22Rv1 (cell line): ENCODE measurements at regions not wholly inside any gene's neighbourhood (a gene's known extent, or its start where the extent isn't known, plus 50 kb on each side); places are given as distances from the start of the nearest gene placed in this dataset.

Experiments used
- ZFX ChIP-seq: fragments of 450-650 bp; IDR thresholded peaks from 2 replicates; pipeline ENCODE4 v1.6.1; 2017; ENCODE audit warnings: antibody characterized with exemption, borderline replicate concordance
- TF ChIP-seq, protein P1 (sequence below): fragments of 450-650 bp; IDR thresholded peaks from 2 replicates; pipeline ENCODE4 v1.5.1; 2017; ENCODE audit warnings: mild to moderate bottlenecking

DNA sequence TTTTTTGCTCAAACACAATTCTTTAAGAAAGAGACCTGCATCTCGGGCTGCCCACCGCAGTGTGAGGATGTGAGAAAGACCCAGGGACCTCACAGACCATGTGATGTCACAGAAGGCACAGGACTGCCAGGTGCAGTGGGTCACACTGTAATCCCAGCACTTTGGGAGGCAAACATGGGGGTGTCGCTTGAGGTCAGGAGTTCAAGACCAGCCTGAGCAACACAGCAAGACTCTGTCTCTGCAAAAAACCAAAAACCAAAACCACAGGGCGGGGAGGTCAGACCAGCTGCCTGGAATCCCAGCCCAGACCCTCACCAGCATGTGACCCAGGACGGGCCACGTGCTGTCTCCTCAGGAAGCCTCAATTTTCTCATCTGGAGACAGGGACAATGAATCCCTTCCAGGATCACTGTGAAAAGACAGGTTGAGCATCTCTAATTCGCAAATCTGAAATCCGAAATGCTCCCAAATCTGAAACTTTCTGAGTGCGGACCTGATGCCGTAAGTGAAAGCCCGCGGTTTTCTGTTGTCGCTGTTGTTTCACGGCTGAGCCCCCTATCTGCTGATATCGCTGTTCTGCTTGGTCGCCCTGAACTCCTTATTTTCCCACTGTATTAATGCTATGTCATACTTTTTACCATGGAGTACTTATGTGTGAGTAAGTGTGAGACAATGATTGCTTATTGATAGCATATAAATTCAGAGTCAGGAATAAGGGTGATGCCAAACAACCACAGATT lies 159.5 kb upstream of the PTPN1 start:
- TF ChIP-seq, protein P1, sequence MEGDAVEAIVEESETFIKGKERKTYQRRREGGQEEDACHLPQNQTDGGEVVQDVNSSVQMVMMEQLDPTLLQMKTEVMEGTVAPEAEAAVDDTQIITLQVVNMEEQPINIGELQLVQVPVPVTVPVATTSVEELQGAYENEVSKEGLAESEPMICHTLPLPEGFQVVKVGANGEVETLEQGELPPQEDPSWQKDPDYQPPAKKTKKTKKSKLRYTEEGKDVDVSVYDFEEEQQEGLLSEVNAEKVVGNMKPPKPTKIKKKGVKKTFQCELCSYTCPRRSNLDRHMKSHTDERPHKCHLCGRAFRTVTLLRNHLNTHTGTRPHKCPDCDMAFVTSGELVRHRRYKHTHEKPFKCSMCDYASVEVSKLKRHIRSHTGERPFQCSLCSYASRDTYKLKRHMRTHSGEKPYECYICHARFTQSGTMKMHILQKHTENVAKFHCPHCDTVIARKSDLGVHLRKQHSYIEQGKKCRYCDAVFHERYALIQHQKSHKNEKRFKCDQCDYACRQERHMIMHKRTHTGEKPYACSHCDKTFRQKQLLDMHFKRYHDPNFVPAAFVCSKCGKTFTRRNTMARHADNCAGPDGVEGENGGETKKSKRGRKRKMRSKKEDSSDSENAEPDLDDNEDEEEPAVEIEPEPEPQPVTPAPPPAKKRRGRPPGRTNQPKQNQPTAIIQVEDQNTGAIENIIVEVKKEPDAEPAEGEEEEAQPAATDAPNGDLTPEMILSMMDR = no peak
- no peak for TF ChIP-seq ZFX
